ENCODE measurements at regions not wholly inside any gene's neighbourhood (a gene's known extent, or its start where the extent isn't known, plus 50 kb on each side); places are given as distances from the start of the nearest gene placed in this dataset.

- TF ChIP-seq EZH2 (IDR thresholded peaks at IDR 0.05; ENCODE audit: borderline replicate concordance, low read depth, low read length, poor library complexity, severe bottlenecking), result no peak
- TF ChIP-seq, protein P1, sequence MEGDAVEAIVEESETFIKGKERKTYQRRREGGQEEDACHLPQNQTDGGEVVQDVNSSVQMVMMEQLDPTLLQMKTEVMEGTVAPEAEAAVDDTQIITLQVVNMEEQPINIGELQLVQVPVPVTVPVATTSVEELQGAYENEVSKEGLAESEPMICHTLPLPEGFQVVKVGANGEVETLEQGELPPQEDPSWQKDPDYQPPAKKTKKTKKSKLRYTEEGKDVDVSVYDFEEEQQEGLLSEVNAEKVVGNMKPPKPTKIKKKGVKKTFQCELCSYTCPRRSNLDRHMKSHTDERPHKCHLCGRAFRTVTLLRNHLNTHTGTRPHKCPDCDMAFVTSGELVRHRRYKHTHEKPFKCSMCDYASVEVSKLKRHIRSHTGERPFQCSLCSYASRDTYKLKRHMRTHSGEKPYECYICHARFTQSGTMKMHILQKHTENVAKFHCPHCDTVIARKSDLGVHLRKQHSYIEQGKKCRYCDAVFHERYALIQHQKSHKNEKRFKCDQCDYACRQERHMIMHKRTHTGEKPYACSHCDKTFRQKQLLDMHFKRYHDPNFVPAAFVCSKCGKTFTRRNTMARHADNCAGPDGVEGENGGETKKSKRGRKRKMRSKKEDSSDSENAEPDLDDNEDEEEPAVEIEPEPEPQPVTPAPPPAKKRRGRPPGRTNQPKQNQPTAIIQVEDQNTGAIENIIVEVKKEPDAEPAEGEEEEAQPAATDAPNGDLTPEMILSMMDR (conservative IDR thresholded peaks at IDR 0.05; ENCODE audit: low read depth, low read length), result no peak
These were observed 2290.1 kb downstream of the TP53TG3F start for GRCh38 chr16:35749253-35750141.
